OCI-LY3 (cell line): ENCODE measurements at regions not wholly inside any gene's neighbourhood (a gene's known extent, or its start where the extent isn't known, plus 50 kb on each side); places are given as distances from the start of the nearest gene placed in this dataset.

Experiments
- EZH2phosphoT487 ChIP-seq: fragments of 200-600 bp; shearing (Covaris generic); IDR thresholded peaks from 2 replicates; pipeline ENCODE4 v1.6.1; 2018; ENCODE audit warnings: antibody characterized with exemption, mixed run types, low read depth
- TF ChIP-seq, protein P1 (sequence below): fragments of 200-600, 300-600 bp; sonication (generic); IDR thresholded peaks from 2 replicates; pipeline ENCODE4 v1.5.1; 2014; ENCODE audit warnings: antibody characterized with exemption, low read length, low read depth

DNA sequence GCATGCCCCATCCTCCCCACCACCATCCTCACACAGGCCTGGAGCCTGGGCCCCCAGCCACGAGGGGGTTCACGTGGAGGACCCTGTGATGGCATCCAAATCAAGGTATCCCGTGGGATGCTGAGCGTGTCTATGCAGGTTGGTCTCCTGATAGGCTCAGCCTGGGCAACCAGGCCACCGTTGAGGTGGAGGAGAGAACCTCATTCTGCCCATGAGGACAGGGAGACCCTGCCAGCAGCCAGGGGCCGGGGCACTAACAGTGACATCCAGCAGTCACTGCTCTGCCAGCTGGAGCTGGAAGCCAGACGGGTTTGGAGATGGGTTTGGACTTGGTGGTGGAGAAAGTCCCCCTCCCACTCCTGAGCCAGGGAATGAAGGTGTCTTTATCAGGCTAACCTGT lies 582.8 kb downstream of the MATN1 start:
- TF ChIP-seq, protein P1, sequence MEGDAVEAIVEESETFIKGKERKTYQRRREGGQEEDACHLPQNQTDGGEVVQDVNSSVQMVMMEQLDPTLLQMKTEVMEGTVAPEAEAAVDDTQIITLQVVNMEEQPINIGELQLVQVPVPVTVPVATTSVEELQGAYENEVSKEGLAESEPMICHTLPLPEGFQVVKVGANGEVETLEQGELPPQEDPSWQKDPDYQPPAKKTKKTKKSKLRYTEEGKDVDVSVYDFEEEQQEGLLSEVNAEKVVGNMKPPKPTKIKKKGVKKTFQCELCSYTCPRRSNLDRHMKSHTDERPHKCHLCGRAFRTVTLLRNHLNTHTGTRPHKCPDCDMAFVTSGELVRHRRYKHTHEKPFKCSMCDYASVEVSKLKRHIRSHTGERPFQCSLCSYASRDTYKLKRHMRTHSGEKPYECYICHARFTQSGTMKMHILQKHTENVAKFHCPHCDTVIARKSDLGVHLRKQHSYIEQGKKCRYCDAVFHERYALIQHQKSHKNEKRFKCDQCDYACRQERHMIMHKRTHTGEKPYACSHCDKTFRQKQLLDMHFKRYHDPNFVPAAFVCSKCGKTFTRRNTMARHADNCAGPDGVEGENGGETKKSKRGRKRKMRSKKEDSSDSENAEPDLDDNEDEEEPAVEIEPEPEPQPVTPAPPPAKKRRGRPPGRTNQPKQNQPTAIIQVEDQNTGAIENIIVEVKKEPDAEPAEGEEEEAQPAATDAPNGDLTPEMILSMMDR, result no peak
- TF ChIP-seq EZH2phosphoT487, result no peak
